Activated CD4-positive, alpha-beta T cell treated with anti-CD3 and anti-CD28 coated beads, Interleukin-2, amount 10 ng/mL, durations not matched to agents 7 days and 5 days (primary cell): ENCODE measurements at regions not wholly inside any gene's neighbourhood (a gene's known extent, or its start where the extent isn't known, plus 50 kb on each side); places are given as distances from the start of the nearest gene placed in this dataset.
"Not testable (repeated sequence)": the region's sequence is repeated elsewhere in the genome, so short reads cannot be mapped to it uniquely, and the experiment has no call there.

Source experiments
- CTCF ChIA-PET: fragments of 350-600 bp; sonication (Branson Sonifier 250); formaldehyde crosslinking; loops from one replicate; lab custom pipeline; 2021; ENCODE audit warnings: antibody characterized with exemption; lab: Charles Lee
- POLR2A ChIA-PET: fragments of 350-600 bp; sonication (Branson Sonifier 250); formaldehyde crosslinking; loops from one replicate; lab custom pipeline; 2021; ENCODE audit warnings: antibody characterized with exemption; lab: Charles Lee
- DNase-seq: peaks from one replicate; pipeline ENCODE4 v3.0.0-alpha.2; 2020
- H3K27ac Mint-ChIP-seq: one replicate; pipeline ENCODE4 v1.8.0; 2021; ENCODE audit warnings: mild to moderate bottlenecking, moderate library complexity, mixed read lengths
- H3K27me3 Mint-ChIP-seq: one replicate; pipeline ENCODE4 v1.8.0; 2021; ENCODE audit warnings: mixed read lengths
- H3K36me3 Mint-ChIP-seq: one replicate; pipeline ENCODE4 v1.8.0; 2021; ENCODE audit warnings: low read depth, mixed read lengths
- H3K4me1 Mint-ChIP-seq: one replicate; pipeline ENCODE4 v1.8.0; 2021; ENCODE audit warnings: mixed read lengths
- H3K4me3 Mint-ChIP-seq: one replicate; pipeline ENCODE4 v1.8.0; 2021; ENCODE audit warnings: mild to moderate bottlenecking, moderate library complexity, mixed read lengths
- H3K9me3 Mint-ChIP-seq: one replicate; pipeline ENCODE4 v1.8.0; 2021; ENCODE audit warnings: mixed read lengths

DNA sequence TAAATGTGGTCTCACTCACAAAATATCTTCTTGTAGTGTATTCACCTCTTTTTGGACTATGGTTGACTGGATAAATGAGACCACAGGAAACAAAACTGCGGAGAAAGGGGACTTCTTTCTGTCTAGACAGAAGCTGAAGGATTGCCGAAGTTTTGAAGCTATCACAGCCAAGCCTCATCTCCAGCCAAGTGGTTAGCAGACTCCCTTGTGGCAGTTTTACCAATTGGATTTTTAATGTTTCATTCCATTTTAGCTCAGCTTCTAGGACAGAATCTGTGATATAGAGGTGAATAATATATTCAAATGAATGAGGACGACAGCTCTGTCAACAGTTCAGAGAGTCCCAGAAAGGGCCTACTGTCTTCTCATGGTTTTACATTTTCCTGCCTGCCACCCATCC, 215.7 kb upstream of the ZNF608 start:
- Mint-ChIP-seq H3K27ac (no peak overlapping the region), H3K4me1 (no peaks in the 10 kb centered on the region), H3K9me3 (no peaks in the 10 kb centered on the region), H3K4me3 (no peak overlapping the region), H3K27me3 (no peaks in the 10 kb centered on the region), H3K36me3 (no peaks in the 10 kb centered on the region)
- ChIA-PET POLR2A (no interaction called here), CTCF (no interaction called here)
- DNase-seq = no peak

DNA sequence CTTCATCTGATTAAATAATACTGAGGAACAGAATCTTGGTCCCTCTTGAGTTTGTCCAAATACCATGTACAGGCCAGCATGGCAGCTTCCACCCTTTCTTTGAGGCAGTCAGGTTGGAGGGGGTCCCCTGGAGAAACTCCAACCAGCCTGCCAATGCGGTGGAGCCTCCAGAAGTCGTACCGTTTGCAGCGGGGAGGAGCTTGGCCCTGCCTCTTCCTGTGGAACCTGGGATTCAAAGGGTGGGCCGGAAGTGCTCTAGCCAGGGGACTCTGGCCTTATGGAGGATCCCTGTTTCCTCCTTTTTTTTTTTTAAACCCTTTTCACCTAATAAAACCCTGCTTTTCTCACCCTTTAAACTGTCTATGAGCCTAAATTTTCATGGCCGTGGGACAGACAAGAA, 216.3 kb upstream of the ZNF608 start:
- no peaks in the 10 kb centered on the region for H3K9me3 Mint-ChIP-seq
- POLR2A ChIA-PET = no interaction called here
- CTCF ChIA-PET = no interaction called here

DNA sequence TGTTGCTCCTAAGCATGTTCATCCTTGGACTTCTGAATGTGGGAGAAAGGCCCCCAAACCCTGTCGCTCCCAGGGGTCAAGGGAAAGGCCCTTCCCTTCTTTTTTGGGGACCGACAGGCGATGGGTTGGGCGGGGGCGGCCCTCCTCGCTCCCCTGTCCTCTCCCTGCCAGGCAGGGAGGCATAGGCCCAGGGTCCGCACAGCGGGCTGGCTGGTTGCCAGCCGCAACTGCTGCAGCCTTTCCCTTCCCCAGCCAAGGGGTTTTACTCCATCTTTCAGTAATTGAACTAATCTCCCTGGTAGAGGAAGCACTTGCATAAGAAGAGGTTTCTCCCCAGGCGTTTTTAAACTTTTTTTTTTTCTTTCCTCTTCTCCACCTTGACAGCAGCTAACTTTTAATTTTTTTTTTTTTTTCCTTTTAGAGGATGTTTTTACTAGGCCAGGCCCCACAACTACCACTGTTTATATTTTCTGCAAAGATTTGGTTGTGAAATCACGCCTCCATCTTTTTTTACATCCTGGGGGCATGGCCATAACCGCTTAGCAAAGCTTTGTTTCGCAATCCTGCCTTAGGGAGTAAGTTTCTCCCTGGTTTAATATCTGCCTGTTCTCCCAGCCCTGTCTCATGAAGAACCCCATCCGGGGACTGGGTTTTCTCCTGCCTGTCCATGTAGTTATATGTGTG, 216.9 kb upstream of the ZNF608 start:
- no peaks in the 10 kb centered on the region for H3K27me3 Mint-ChIP-seq
- ChIA-PET CTCF (no interaction called here), POLR2A (no interaction called here)

More for the DNA sequence above, 216.3 kb upstream of the ZNF608 start:
- no peaks in the 10 kb centered on the region for H3K4me1 Mint-ChIP-seq
- H3K36me3 Mint-ChIP-seq = no peaks in the 10 kb centered on the region
- H3K27ac Mint-ChIP-seq = no peak overlapping the region
- no peaks in the 10 kb centered on the region for H3K27me3 Mint-ChIP-seq
- H3K4me3 Mint-ChIP-seq = no peak overlapping the region
- DNase-seq = no peak

DNA sequence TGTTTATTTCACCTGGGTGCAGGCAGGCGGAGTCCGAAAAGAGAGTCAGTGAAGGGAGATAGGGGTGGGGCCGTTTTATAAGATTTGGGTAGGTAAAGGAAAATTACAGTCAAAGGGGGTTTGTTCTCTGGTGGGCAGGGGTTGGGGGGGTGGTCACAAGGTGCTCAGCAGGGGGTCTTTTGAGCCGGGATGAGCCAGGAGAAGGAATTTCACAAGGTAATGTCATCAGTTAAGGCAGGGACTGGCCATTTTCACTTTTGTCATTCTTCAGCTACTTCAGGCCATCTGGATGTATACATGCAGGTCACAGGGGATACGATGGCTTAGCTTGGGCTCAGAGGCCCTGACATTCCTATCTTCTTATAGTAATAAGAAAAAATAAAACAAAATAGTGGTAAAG, 220.3 kb upstream of the ZNF608 start:
- H3K27ac Mint-ChIP-seq, POLR2A ChIA-PET, H3K36me3 Mint-ChIP-seq, CTCF ChIA-PET, H3K27me3 Mint-ChIP-seq, H3K4me1 Mint-ChIP-seq, DNase-seq, H3K4me3 Mint-ChIP-seq, H3K9me3 Mint-ChIP-seq: not testable (repeated sequence)

More for the DNA sequence above, 216.9 kb upstream of the ZNF608 start:
- no peaks in the 10 kb centered on the region for H3K4me1 Mint-ChIP-seq
- no peaks in the 10 kb centered on the region for H3K36me3 Mint-ChIP-seq
- DNase-seq = no peak
- no peaks in the 10 kb centered on the region for H3K9me3 Mint-ChIP-seq
- no peak overlapping the region for H3K4me3 Mint-ChIP-seq
- no peak overlapping the region for H3K27ac Mint-ChIP-seq

DNA sequence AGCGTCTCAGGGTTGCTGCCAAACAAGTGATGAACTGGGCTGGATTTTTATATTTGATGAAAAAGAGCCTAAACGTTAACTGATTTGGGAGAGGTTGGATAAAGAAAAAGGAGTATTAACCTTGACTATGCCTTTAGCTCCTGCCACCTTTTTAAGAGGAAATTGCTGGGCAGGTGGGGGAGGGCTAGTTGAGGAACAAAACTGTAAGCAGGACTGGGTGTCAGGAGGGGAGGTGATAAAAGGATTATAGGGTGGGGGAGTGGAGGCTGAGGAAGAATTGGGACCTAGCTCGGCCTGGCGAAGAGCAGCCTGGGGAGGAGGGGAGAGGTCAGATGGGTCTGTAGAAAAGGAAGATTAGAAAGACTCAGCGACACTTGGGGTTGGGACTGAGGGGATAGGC, 223.9 kb upstream of the ZNF608 start:
- H3K27me3 Mint-ChIP-seq, H3K4me3 Mint-ChIP-seq, H3K27ac Mint-ChIP-seq, CTCF ChIA-PET, H3K36me3 Mint-ChIP-seq, POLR2A ChIA-PET, H3K9me3 Mint-ChIP-seq, H3K4me1 Mint-ChIP-seq, DNase-seq: not testable (repeated sequence)

DNA sequence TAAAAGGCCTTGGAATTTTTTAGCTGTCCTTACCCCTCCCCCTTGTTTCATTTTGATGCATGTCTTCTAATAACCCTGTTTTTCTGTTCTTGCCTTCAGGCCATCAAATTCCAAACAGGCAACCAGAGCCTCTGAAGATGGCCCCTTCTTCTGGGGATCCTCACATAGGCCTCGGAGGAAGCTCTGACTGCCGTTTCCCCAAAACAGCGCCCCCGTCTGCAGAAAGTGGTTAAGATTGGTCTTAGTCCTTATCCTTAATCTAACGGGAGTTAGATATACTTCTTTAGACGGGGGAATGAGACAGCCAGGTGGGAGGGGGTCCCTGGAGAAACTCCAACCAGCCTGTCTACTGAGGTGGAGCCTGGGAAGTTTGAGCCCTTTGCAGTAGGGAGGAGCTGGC, 226.3 kb upstream of the ZNF608 start:
- Mint-ChIP-seq H3K27me3 (no peaks in the 10 kb centered on the region), H3K4me3 (no peak overlapping the region), H3K4me1 (no peaks in the 10 kb centered on the region), H3K36me3 (no peaks in the 10 kb centered on the region), H3K9me3 (peaks cover 3% of the 10 kb centered on the region), H3K27ac (no peak overlapping the region)
- CTCF ChIA-PET = no interaction called here
- POLR2A ChIA-PET = no interaction called here
- no peak for DNase-seq

DNA sequence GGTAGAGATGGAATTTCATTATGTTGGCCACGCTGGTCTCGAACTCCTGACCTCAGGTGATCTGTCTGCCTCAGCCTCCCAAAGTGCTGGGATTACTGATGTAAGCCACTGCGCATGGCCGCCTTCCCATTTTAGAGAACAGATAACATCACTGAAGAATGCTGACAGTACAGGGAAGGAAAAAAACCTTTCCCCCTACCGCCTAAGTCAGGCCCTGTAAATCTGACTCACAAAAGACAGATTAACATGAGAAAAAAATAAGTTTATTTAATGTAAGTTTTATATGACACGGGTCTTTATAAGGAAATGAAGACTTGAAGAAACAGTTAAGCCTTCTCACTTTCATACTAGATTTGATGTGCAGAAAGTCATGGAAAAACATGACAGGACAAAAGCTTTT, 227.2 kb upstream of the ZNF608 start:
- H3K36me3 Mint-ChIP-seq = no peaks in the 10 kb centered on the region
- H3K9me3 Mint-ChIP-seq = peaks cover 3% of the 10 kb centered on the region
- H3K4me1 Mint-ChIP-seq = no peaks in the 10 kb centered on the region
- H3K27me3 Mint-ChIP-seq = no peaks in the 10 kb centered on the region
- POLR2A ChIA-PET = no interaction called here
- no peak overlapping the region for H3K27ac Mint-ChIP-seq
- no peak overlapping the region for H3K4me3 Mint-ChIP-seq
- CTCF ChIA-PET = no interaction called here
- DNase-seq = no peak

DNA sequence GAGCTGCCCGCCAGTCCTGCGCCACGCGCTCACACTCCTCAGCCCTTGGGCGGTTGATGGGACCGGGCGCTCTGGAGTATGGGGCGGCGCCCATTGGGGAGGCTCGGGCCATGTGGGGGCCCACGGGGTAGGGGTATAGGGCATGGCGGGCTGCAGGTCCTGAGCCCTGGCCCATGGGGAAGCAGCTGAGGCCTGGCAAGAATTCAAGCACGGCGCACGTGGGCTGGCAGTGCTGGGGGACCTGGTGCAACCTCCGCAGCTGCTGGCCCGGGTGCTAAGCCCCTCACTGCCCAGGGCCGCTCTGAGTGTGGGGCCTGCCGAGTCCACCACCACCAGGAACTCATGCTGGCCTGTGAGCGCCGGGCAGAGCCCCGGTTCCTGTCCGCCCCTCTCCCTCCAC, 229.6 kb upstream of the ZNF608 start:
- Mint-ChIP-seq H3K27me3 (no peaks in the 10 kb centered on the region), H3K36me3 (no peaks in the 10 kb centered on the region), H3K9me3 (peaks cover 3% of the 10 kb centered on the region), H3K4me3 (no peak overlapping the region), H3K4me1 (no peaks in the 10 kb centered on the region), H3K27ac (no peak overlapping the region)
- CTCF ChIA-PET = no interaction called here
- POLR2A ChIA-PET = no interaction called here
- no peak for DNase-seq

DNA sequence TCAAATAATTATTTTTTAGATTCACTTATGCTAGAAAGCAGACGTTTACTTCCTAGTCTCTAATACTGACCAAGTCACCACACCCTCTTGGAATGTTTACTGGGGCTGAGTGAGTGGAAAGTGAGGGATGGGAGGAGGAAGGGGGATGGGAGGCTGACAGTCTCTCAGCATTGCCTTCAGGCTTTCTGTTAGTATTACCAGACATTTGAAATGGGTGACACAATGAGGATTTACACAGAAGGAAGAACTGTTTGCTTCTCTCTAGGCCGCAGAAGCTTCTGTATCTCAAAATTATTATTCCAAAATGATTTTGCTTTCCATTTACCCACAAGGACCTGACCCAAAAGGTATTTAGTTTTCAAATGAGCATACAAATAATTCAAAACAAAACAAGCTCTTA, 232.8 kb upstream of the ZNF608 start:
- no peaks in the 10 kb centered on the region for H3K27me3 Mint-ChIP-seq
- H3K4me1 Mint-ChIP-seq = no peaks in the 10 kb centered on the region
- no peak overlapping the region for H3K27ac Mint-ChIP-seq
- ChIA-PET CTCF (no interaction called here), POLR2A (no interaction called here)
- H3K4me3 Mint-ChIP-seq = no peak overlapping the region
- H3K9me3 Mint-ChIP-seq = peaks cover 3% of the 10 kb centered on the region
- no peak for DNase-seq
- H3K36me3 Mint-ChIP-seq = no peaks in the 10 kb centered on the region

DNA sequence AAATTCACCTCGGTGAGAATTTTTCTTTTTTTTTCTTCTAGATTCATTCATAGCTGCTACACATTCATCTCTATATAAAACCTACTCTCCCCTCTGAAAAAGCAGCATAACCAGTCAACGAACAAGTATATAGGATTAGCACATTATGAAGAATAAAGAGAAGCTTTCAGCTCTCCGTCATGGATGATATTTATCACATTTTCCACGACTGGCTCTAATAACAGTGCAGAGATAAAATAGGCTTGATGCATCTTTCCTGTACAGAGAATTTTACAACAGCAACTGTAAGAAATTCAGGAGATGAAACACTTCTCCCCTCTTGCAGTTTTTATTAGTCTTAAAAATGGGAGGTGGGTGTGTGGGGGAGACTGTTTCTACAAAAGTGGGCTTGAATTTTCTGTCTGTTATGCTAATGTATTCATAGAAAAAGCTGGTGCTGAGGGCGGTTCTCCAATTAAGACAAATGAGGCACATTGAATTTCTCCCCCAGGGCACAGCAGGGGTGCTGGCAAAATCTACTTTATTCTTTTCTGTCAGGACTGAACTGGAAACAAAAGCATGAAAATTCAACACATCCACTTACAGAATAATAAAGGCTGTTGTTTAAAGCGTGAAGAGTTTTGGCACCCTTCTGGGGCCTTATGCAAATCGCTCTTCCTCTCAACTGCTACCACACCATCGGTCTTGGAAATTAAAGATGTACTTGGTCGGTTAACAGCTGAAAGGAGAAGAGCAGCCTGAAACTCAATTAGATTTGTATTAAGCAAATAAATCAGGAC, 233.9 kb upstream of the ZNF608 start:
- Mint-ChIP-seq H3K36me3 (no peaks in the 10 kb centered on the region), H3K4me3 (no peak overlapping the region), H3K27me3 (no peaks in the 10 kb centered on the region), H3K4me1 (no peaks in the 10 kb centered on the region), H3K27ac (no peak overlapping the region), H3K9me3 (peaks cover 3% of the 10 kb centered on the region)
- ChIA-PET POLR2A (no interaction called here), CTCF (no interaction called here)
- no peak for DNase-seq

DNA sequence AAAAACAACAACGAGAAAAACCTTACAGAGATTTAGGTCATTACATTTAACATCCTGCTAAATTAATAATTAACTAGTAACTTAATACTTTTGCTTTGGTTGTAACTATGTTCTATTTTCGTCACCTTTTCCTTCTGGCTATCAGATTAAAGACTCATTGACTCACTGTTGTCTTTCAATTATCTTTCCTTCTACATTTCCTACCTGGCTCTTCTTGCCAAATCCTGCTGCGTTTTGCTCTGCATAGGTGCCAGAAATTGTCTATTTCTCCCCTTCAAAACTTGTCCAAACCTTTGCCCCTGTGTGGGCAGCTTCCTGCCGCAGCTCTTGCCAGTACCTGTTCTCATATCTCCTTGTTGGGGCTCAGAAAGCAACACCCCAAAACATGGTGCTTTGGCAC, 235.5 kb upstream of the ZNF608 start:
- no peak overlapping the region for H3K27ac Mint-ChIP-seq
- no peaks in the 10 kb centered on the region for H3K27me3 Mint-ChIP-seq
- H3K9me3 Mint-ChIP-seq = peaks cover 11% of the 10 kb centered on the region
- CTCF ChIA-PET = no interaction called here
- no peaks in the 10 kb centered on the region for H3K4me1 Mint-ChIP-seq
- POLR2A ChIA-PET = no interaction called here
- no peak for DNase-seq
- no peak overlapping the region for H3K4me3 Mint-ChIP-seq
- H3K36me3 Mint-ChIP-seq = no peaks in the 10 kb centered on the region

DNA sequence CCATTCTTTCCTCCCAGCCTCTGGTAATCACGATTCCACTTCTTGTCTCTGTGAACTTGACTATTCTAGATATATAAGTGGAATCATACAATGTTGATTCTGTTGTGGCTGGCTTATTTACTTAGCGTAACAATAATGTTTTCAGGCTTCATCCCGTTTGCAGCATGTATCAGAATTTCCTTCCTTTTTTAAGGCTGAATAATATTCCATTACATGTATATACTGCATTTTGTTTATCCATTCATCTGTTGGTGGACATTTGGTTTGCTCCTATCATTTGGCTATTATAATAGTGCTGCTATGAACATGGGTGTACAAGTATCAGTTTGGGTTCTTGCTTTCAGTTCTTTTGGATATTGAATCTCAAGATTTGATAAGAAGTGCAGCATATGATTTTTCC, 239.7 kb upstream of the ZNF608 start:
- ChIA-PET CTCF (interaction anchor here (0.6 kb wide), 1 partner anchor 35 kb away, joined by 4 read pairs; no protein-coding TSS in a partner anchor), POLR2A (no interaction called here)
- H3K4me3 Mint-ChIP-seq = no peak overlapping the region
- no peaks in the 10 kb centered on the region for H3K4me1 Mint-ChIP-seq
- no peak for DNase-seq
- H3K27me3 Mint-ChIP-seq = no peaks in the 10 kb centered on the region
- no peaks in the 10 kb centered on the region for H3K36me3 Mint-ChIP-seq
- no peak overlapping the region for H3K27ac Mint-ChIP-seq
- H3K9me3 Mint-ChIP-seq = peaks cover 11% of the 10 kb centered on the region

DNA sequence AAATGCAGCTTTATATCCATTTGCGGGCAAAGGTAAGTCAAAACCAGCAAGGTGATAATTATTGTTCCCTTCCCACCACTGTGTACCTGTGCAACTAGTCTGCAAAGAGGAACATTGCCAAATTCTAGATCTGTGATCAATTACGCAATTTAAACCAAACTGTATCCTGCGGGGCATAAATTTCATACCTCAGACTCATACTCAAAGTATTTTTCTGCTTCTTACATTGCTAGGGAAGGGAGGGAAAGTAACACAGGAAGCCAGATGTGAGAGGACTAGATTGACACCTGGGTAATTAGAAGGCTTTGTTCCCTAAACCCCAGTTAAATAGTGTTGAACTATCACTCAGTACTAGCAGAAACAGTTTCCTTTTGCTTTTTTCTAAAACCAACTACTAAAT, 240.2 kb upstream of the ZNF608 start:
- H3K4me3 Mint-ChIP-seq = no peak overlapping the region

DNA sequence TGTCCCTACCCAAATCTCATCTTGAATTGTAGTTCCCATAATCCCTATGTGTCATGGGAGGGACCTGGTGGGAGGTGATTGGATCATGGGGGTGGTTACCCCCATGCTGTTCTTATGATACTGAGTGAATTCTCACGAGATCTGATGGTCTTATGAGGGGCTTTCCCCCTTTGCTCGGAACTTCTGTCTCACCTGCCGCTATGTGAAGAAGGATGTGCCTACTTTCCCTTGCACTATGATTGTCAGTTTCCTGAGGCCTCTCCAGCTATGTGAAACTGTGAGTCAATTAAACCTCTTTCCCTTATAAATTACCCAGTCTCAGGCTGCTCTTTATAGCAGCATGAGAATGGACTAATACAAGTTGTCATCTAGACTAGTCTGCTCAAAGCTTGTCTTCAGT, 241.3 kb upstream of the ZNF608 start:
- CTCF ChIA-PET, POLR2A ChIA-PET, DNase-seq, H3K4me1 Mint-ChIP-seq, H3K27me3 Mint-ChIP-seq, H3K4me3 Mint-ChIP-seq, H3K36me3 Mint-ChIP-seq, H3K27ac Mint-ChIP-seq: not testable (repeated sequence)
- peaks cover 11% of the 10 kb centered on the region for H3K9me3 Mint-ChIP-seq

More for the DNA sequence above, 240.2 kb upstream of the ZNF608 start:
- Mint-ChIP-seq H3K4me1 (no peaks in the 10 kb centered on the region), H3K36me3 (no peaks in the 10 kb centered on the region), H3K27me3 (no peaks in the 10 kb centered on the region), H3K27ac (no peak overlapping the region), H3K9me3 (peaks cover 11% of the 10 kb centered on the region)
- POLR2A ChIA-PET = no interaction called here
- CTCF ChIA-PET = no interaction called here
- DNase-seq = no peak
